SK-N-MC (cell line): ENCODE measurements at regions not wholly inside any gene's neighbourhood (a gene's known extent, or its start where the extent isn't known, plus 50 kb on each side); places are given as distances from the start of the nearest gene placed in this dataset.

ENCODE experiments used
- DNase-seq: peaks from one replicate; pipeline ENCODE4 v3.0.0-alpha.2; 2011; ENCODE audit warnings: low read depth, low spot score
- H3K27ac ChIP-seq: fragments of 200-600 bp; sonication (generic); 2 replicates; pipeline ENCODE4 v1.5.1; 2016; ENCODE audit warnings: mixed run types
- H3K36me3 ChIP-seq: fragments of 200-600 bp; sonication (generic); 2 replicates; pipeline ENCODE4 v1.6.1; 2017; ENCODE audit warnings: antibody characterized with exemption, low read length, mixed read lengths; ENCODE audit not compliant: insufficient read depth
- H3K4me3 ChIP-seq: fragments of 200-600 bp; sonication (generic); 2 replicates; pipeline ENCODE4 v1.5.1; 2016
- H3K9ac ChIP-seq: fragments of 200-600 bp; sonication (generic); 2 replicates; pipeline ENCODE4 v1.8.0; 2017; ENCODE audit warnings: mixed run types, mixed read lengths; ENCODE audit not compliant: insufficient read length
- H3K9me3 ChIP-seq: fragments of 200-600 bp; sonication (generic); 2 replicates; pipeline ENCODE4 v1.6.1; 2017; ENCODE audit warnings: low read depth, mild to moderate bottlenecking, antibody characterized with exemption, low read length, moderate library complexity, mixed read lengths
- EZH2 ChIP-seq: fragments of 200-600 bp; sonication (generic); IDR thresholded peaks from one replicate; pipeline ENCODE4 v1.6.1; 2017; ENCODE audit warnings: antibody characterized with exemption
- FOXP2 ChIP-seq: optimal IDR thresholded peaks from 2 replicates; pipeline ENCODE3; 2011; ENCODE audit warnings: mild to moderate bottlenecking, moderate library complexity; ENCODE audit not compliant: insufficient read depth; ENCODE audit errors: extremely low read length, control extremely low read depth
- POLR2AphosphoS5 ChIP-seq: IDR thresholded peaks from 2 replicates; pipeline ENCODE4 v1.6.1; 2012; ENCODE audit warnings: mild to moderate bottlenecking, low read depth, low read length, borderline replicate concordance

- no peak overlapping the region for H3K4me3 ChIP-seq
- TF ChIP-seq FOXP2 = no peak
- TF ChIP-seq EZH2 = no peak
- TF ChIP-seq POLR2AphosphoS5 = no peak
- H3K9me3 ChIP-seq = no peaks in the 10 kb centered on the region
- no peak for DNase-seq
- H3K9ac ChIP-seq = no peak overlapping the region
- H3K27ac ChIP-seq = no peak overlapping the region
- no peaks in the 10 kb centered on the region for H3K36me3 ChIP-seq
These were observed 53.9 kb upstream of the GALNTL6 start for GRCh38 chr4:171759274-171759673.

- Histone ChIP-seq H3K27ac (no peak overlapping the region), H3K36me3 (no peaks in the 10 kb centered on the region), H3K4me3 (no peak overlapping the region), H3K9ac (no peak overlapping the region), H3K9me3 (no peaks in the 10 kb centered on the region)
- DNase-seq = no peak
- no peak for TF ChIP-seq FOXP2
- no peak for TF ChIP-seq EZH2
These were observed 61.7 kb upstream of the GALNTL6 start for GRCh38 chr4:171751538-171751937.

- no peak for DNase-seq
- no peak overlapping the region for H3K4me3 ChIP-seq
- no peak for TF ChIP-seq FOXP2
- no peak for TF ChIP-seq EZH2
- TF ChIP-seq POLR2AphosphoS5 = no peak
- no peak overlapping the region for H3K9ac ChIP-seq
- no peaks in the 10 kb centered on the region for H3K36me3 ChIP-seq
- no peaks in the 10 kb centered on the region for H3K9me3 ChIP-seq
- H3K27ac ChIP-seq = no peak overlapping the region
These were observed 66.8 kb upstream of the GALNTL6 start for GRCh38 chr4:171746418-171746817.

GRCh38 chr4:171742436-171742835 lies 70.8 kb upstream of the GALNTL6 start:
- Histone ChIP-seq H3K9me3 (no peaks in the 10 kb centered on the region), H3K9ac (no peak overlapping the region), H3K27ac (no peak overlapping the region), H3K4me3 (no peak overlapping the region), H3K36me3 (no peaks in the 10 kb centered on the region)
- TF ChIP-seq POLR2AphosphoS5 (no peak), FOXP2 (no peak), EZH2 (no peak)
- no peak for DNase-seq

GRCh38 chr4:171727185-171727584 lies 86.0 kb upstream of the GALNTL6 start:
- DNase-seq = no peak
- no peak overlapping the region for H3K4me3 ChIP-seq
- H3K36me3 ChIP-seq = no peaks in the 10 kb centered on the region
- no peak overlapping the region for H3K27ac ChIP-seq
- no peak overlapping the region for H3K9ac ChIP-seq
- no peak for TF ChIP-seq EZH2
- TF ChIP-seq FOXP2 = no peak
- no peak for TF ChIP-seq POLR2AphosphoS5
- H3K9me3 ChIP-seq = no peaks in the 10 kb centered on the region

GRCh38 chr4:171721937-171722336 lies 91.3 kb upstream of the GALNTL6 start:
- H3K4me3 ChIP-seq = no peak overlapping the region
- no peak for TF ChIP-seq EZH2
- no peak for TF ChIP-seq POLR2AphosphoS5
- TF ChIP-seq FOXP2 = no peak

GRCh38 chr4:171719691-171720090 lies 93.5 kb upstream of the GALNTL6 start:
- no peak overlapping the region for H3K4me3 ChIP-seq

More at GRCh38 chr4:171721937-171722336, 91.3 kb upstream of the GALNTL6 start:
- Histone ChIP-seq H3K9me3 (no peaks in the 10 kb centered on the region), H3K27ac (no peak overlapping the region), H3K9ac (no peak overlapping the region), H3K36me3 (no peaks in the 10 kb centered on the region)
- no peak for DNase-seq

GRCh38 chr4:171718665-171719064 lies 94.5 kb upstream of the GALNTL6 start:
- H3K9me3 ChIP-seq = no peaks in the 10 kb centered on the region
- TF ChIP-seq POLR2AphosphoS5 (no peak), FOXP2 (no peak), EZH2 (no peak)
- no peak overlapping the region for H3K9ac ChIP-seq
- no peak overlapping the region for H3K4me3 ChIP-seq
- no peaks in the 10 kb centered on the region for H3K36me3 ChIP-seq
- DNase-seq = no peak
- H3K27ac ChIP-seq = no peak overlapping the region

More at GRCh38 chr4:171719691-171720090, 93.5 kb upstream of the GALNTL6 start:
- Histone ChIP-seq H3K36me3 (no peaks in the 10 kb centered on the region), H3K9ac (no peak overlapping the region), H3K27ac (no peak overlapping the region), H3K9me3 (no peaks in the 10 kb centered on the region)
- TF ChIP-seq FOXP2 (no peak), POLR2AphosphoS5 (no peak), EZH2 (no peak)
- no peak for DNase-seq

GRCh38 chr4:171718069-171718468 lies 95.1 kb upstream of the GALNTL6 start:
- H3K27ac ChIP-seq = no peak overlapping the region
- no peak overlapping the region for H3K9ac ChIP-seq
- no peaks in the 10 kb centered on the region for H3K36me3 ChIP-seq
- H3K9me3 ChIP-seq = no peaks in the 10 kb centered on the region
- TF ChIP-seq FOXP2 (no peak), POLR2AphosphoS5 (no peak), EZH2 (no peak)
- DNase-seq = no peak
- no peak overlapping the region for H3K4me3 ChIP-seq

GRCh38 chr4:171717231-171717741 lies 95.9 kb upstream of the GALNTL6 start:
- Histone ChIP-seq H3K27ac (no peak overlapping the region), H3K4me3 (no peak overlapping the region), H3K9ac (no peak overlapping the region), H3K36me3 (no peaks in the 10 kb centered on the region), H3K9me3 (no peaks in the 10 kb centered on the region)
- no peak for DNase-seq
- TF ChIP-seq FOXP2 = no peak
- no peak for TF ChIP-seq POLR2AphosphoS5
- TF ChIP-seq EZH2 = no peak
